SK-N-SH treated with all-trans-retinoic acid at 6 μM for 48 hours (cell line): ENCODE measurements at regions not wholly inside any gene's neighbourhood (a gene's known extent, or its start where the extent isn't known, plus 50 kb on each side); places are given as distances from the start of the nearest gene placed in this dataset.

Experiments
- ATAC-seq: fragments of 200-7000 bp; cut with Tn5 transposase; 3 replicates; pipeline ENCODE4 v1.9.1; 2020; ENCODE audit warnings: mild to moderate bottlenecking, moderate library complexity
- BACH2 ChIP-seq: fragments of 250-450 bp; sonication (Bioruptor Pico); IDR thresholded peaks from 2 replicates; pipeline ENCODE4 v1.9.0; 2021; ENCODE audit warnings: mild to moderate bottlenecking, borderline replicate concordance
- CSDC2 ChIP-seq: fragments of 250-450 bp; sonication (Bioruptor Pico); IDR thresholded peaks from 2 replicates; pipeline ENCODE4 v1.5.0; 2020; ENCODE audit warnings: mild to moderate bottlenecking, moderate library complexity
- CSRNP3 ChIP-seq: fragments of 250-450 bp; sonication (Bioruptor Pico); IDR thresholded peaks from 2 replicates; pipeline ENCODE4 v1.5.1; 2021; ENCODE audit warnings: mild to moderate bottlenecking, moderate library complexity
- ESRRG ChIP-seq: fragments of 250-450 bp; sonication (Bioruptor Pico); IDR thresholded peaks from 2 replicates; pipeline ENCODE4 v1.6.1; 2021; ENCODE audit warnings: mild to moderate bottlenecking
- GLIS3 ChIP-seq: fragments of 250-450 bp; sonication (Bioruptor Pico); IDR thresholded peaks from 2 replicates; pipeline ENCODE4 v1.5.0; 2020; ENCODE audit warnings: mild to moderate bottlenecking, moderate library complexity
- ISL1 ChIP-seq: fragments of 250-450 bp; sonication (Bioruptor Pico); IDR thresholded peaks from 2 replicates; pipeline ENCODE4 v2.1.2; 2022; ENCODE audit warnings: mild to moderate bottlenecking, moderate library complexity
- OSR1 ChIP-seq: fragments of 250-450 bp; sonication (Bioruptor Pico); IDR thresholded peaks from 2 replicates; pipeline ENCODE4 v1.8.0; 2022; ENCODE audit warnings: moderate library complexity, mild to moderate bottlenecking, inconsistent platforms
- PPARA ChIP-seq: fragments of 250-450 bp; sonication (Bioruptor Pico); IDR thresholded peaks from 2 replicates; pipeline ENCODE4 v1.5.0; 2020; ENCODE audit warnings: mild to moderate bottlenecking, borderline replicate concordance
- RARB ChIP-seq: fragments of 250-450 bp; sonication (Bioruptor Pico); IDR thresholded peaks from 2 replicates; pipeline ENCODE4 v1.8.0; 2021; ENCODE audit warnings: mild to moderate bottlenecking, moderate library complexity
- SNAI2 ChIP-seq: fragments of 250-450 bp; sonication (Bioruptor Pico); IDR thresholded peaks from 2 replicates; pipeline ENCODE4 v1.5.0; 2020; ENCODE audit warnings: mild to moderate bottlenecking, moderate library complexity
- TOX ChIP-seq: fragments of 250-450 bp; sonication (Bioruptor Pico); IDR thresholded peaks from 2 replicates; pipeline ENCODE4 v1.8.0; 2021; ENCODE audit warnings: mild to moderate bottlenecking, moderate library complexity, borderline replicate concordance
- TSHZ2 ChIP-seq: fragments of 250-450 bp; sonication (Bioruptor Pico); IDR thresholded peaks from 2 replicates; pipeline ENCODE4 v1.5.0; 2020; ENCODE audit warnings: mild to moderate bottlenecking, moderate library complexity
- ZFP3 ChIP-seq: fragments of 250-450 bp; sonication (Bioruptor Pico); IDR thresholded peaks from 2 replicates; pipeline ENCODE4 v1.5.0; 2020; ENCODE audit warnings: mild to moderate bottlenecking, moderate library complexity
- ZFP30 ChIP-seq: fragments of 450-650 bp; formaldehyde crosslinking; IDR thresholded peaks from 2 replicates; pipeline ENCODE4 v1.5.0; 2022; ENCODE audit warnings: mild to moderate bottlenecking, moderate library complexity
- ZNF565 ChIP-seq: fragments of 450-650 bp; formaldehyde crosslinking; conservative IDR thresholded peaks from 2 replicates; pipeline ENCODE4 v1.5.0; 2020; ENCODE audit warnings: low read depth, mild to moderate bottlenecking, moderate library complexity
- ZNF70 ChIP-seq: fragments of 450-650 bp; formaldehyde crosslinking; IDR thresholded peaks from 2 replicates; pipeline ENCODE4 v1.5.0; 2020; ENCODE audit warnings: mild to moderate bottlenecking, moderate library complexity
- ZNF8 ChIP-seq: fragments of 450-650 bp; formaldehyde crosslinking; IDR thresholded peaks from 2 replicates; pipeline ENCODE4 v1.5.0; 2020; ENCODE audit warnings: mild to moderate bottlenecking, moderate library complexity
- TF ChIP-seq, protein P1 (sequence below): fragments of 250-450 bp; sonication (Bioruptor Pico); IDR thresholded peaks from 2 replicates; pipeline ENCODE4 v1.8.0; 2020; ENCODE audit warnings: mild to moderate bottlenecking, moderate library complexity, borderline replicate concordance
- TF ChIP-seq, protein P2 (sequence below): fragments of 250-450 bp; sonication (Bioruptor Pico); IDR thresholded peaks from 2 replicates; pipeline ENCODE4 v1.8.0; 2021; ENCODE audit warnings: low read depth, mild to moderate bottlenecking, moderate library complexity, borderline replicate concordance
- TF ChIP-seq, protein P3 (sequence below): fragments of 250-450 bp; sonication (Bioruptor Pico); IDR thresholded peaks from 2 replicates; pipeline ENCODE4 v1.5.1; 2020; ENCODE audit warnings: low read depth, mild to moderate bottlenecking, moderate library complexity

- no peak for ATAC-seq
- TF ChIP-seq TSHZ2 (CRISPR knock-in tag): no peak
- TF ChIP-seq PPARA (CRISPR knock-in tag): no peak
- TF ChIP-seq ZNF8 (CRISPR knock-in tag): no peak
Observed at GRCh38 chr3:56932866-56933265, 127.6 kb upstream of the SPATA12 start.

DNA sequence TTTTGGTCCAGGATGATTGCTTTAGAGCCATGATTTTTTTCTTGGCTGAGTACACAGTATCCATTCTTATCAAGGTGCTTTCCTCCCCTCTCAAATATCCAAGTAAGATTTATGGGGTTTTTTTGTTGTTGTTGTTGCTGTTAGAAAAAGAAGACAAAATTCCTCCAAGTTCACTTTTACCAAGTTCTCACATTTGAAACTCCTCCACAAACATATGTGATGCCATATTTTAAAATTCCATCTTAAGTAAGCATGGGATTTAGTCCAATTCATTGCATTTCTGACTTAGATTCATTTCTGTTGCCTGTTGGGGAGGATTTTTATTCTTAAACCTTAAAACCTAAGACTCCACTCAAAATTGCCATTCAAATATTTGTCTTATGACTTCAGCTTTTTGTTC lies 128.6 kb upstream of the SPATA12 start:
- no peak for TF ChIP-seq TSHZ2 (CRISPR knock-in tag)
- TF ChIP-seq CSDC2 (CRISPR knock-in tag): no peak
- no peak for TF ChIP-seq SNAI2 (CRISPR knock-in tag)
- TF ChIP-seq, protein P1, sequence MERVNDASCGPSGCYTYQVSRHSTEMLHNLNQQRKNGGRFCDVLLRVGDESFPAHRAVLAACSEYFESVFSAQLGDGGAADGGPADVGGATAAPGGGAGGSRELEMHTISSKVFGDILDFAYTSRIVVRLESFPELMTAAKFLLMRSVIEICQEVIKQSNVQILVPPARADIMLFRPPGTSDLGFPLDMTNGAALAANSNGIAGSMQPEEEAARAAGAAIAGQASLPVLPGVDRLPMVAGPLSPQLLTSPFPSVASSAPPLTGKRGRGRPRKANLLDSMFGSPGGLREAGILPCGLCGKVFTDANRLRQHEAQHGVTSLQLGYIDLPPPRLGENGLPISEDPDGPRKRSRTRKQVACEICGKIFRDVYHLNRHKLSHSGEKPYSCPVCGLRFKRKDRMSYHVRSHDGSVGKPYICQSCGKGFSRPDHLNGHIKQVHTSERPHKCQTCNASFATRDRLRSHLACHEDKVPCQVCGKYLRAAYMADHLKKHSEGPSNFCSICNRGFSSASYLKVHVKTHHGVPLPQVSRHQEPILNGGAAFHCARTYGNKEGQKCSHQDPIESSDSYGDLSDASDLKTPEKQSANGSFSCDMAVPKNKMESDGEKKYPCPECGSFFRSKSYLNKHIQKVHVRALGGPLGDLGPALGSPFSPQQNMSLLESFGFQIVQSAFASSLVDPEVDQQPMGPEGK (CRISPR knock-in tag): no peak
- no peak for TF ChIP-seq CSRNP3 (CRISPR knock-in tag)
- no peak for TF ChIP-seq TOX
- TF ChIP-seq RARB (CRISPR knock-in tag): no peak
- no peak for TF ChIP-seq ISL1 (CRISPR knock-in tag)
- no peak for TF ChIP-seq BACH2 (CRISPR knock-in tag)
- no peak for TF ChIP-seq ZFP30
- no peak for TF ChIP-seq ZNF70 (CRISPR knock-in tag)
- TF ChIP-seq, protein P2, sequence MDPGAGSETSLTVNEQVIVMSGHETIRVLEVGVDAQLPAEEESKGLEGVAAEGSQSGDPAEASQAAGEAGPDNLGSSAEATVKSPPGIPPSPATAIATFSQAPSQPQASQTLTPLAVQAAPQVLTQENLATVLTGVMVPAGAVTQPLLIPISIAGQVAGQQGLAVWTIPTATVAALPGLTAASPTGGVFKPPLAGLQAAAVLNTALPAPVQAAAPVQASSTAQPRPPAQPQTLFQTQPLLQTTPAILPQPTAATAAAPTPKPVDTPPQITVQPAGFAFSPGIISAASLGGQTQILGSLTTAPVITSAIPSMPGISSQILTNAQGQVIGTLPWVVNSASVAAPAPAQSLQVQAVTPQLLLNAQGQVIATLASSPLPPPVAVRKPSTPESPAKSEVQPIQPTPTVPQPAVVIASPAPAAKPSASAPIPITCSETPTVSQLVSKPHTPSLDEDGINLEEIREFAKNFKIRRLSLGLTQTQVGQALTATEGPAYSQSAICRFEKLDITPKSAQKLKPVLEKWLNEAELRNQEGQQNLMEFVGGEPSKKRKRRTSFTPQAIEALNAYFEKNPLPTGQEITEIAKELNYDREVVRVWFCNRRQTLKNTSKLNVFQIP (CRISPR knock-in tag): no peak
- ATAC-seq: no peak

DNA sequence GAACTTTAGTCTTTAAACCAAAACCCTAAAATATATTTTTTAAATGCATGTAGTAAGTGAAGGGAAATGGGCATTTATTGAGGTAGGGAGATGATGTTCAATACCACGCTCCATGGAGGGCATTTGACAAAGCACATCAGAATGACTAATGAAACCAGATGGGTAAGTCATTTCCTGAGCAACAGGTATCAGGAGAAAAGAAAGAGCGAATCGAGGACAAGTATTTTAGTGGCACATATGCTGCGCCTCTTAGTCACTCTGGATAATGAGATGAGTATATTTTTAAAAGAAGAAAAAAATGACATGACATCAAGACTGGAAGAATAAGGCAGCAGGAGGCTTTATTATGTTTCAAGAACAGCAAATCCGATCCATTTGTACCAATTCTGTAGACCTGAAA lies 129.0 kb upstream of the ARHGEF3 start:
- no peak for ATAC-seq
- TF ChIP-seq BACH2 (CRISPR knock-in tag): no peak
- TF ChIP-seq ZNF565 (CRISPR knock-in tag): no peak
- no peak for TF ChIP-seq ESRRG (CRISPR knock-in tag)
- TF ChIP-seq OSR1: no peak
- TF ChIP-seq SNAI2 (CRISPR knock-in tag): no peak
- no peak for TF ChIP-seq TOX
- TF ChIP-seq, protein P1 (CRISPR knock-in tag): no peak
- no peak for TF ChIP-seq ZFP3 (CRISPR knock-in tag)
- TF ChIP-seq GLIS3 (CRISPR knock-in tag): no peak
- no peak for TF ChIP-seq ZNF70 (CRISPR knock-in tag)
- TF ChIP-seq, protein P3, sequence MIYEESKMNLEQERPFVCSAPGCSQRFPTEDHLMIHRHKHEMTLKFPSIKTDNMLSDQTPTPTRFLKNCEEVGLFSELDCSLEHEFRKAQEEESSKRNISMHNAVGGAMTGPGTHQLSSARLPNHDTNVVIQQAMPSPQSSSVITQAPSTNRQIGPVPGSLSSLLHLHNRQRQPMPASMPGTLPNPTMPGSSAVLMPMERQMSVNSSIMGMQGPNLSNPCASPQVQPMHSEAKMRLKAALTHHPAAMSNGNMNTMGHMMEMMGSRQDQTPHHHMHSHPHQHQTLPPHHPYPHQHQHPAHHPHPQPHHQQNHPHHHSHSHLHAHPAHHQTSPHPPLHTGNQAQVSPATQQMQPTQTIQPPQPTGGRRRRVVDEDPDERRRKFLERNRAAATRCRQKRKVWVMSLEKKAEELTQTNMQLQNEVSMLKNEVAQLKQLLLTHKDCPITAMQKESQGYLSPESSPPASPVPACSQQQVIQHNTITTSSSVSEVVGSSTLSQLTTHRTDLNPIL: no peak
- TF ChIP-seq TSHZ2 (CRISPR knock-in tag): no peak
